LoVo (cell line): ENCODE measurements at regions not wholly inside any gene's neighbourhood (a gene's known extent, or its start where the extent isn't known, plus 50 kb on each side); places are given as distances from the start of the nearest gene placed in this dataset.

ENCODE experiments used
- DNase-seq: peaks from one replicate; pipeline ENCODE4 v3.0.0-alpha.2; 2016; ENCODE audit warnings: low spot score

DNA sequence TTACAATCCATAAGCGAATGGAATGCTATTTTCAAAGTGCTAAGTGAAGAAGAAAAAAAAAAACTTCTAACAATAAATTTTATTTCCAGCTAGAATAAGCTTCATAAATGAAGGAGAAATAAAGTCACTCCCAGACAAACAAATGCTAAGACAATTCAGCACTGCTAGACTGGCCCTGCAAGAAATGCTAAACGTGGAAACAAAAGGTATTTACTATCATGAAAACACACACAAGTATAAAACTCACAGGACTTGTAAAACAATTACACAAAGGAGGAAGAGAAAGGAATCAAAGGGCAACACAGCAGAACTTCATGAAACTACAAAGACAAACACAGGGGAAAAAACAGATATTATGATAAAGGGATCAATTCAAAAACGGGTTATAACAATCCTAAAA is 85.8 kb upstream of the NELL2 start:
- DNase-seq = no peak

DNA sequence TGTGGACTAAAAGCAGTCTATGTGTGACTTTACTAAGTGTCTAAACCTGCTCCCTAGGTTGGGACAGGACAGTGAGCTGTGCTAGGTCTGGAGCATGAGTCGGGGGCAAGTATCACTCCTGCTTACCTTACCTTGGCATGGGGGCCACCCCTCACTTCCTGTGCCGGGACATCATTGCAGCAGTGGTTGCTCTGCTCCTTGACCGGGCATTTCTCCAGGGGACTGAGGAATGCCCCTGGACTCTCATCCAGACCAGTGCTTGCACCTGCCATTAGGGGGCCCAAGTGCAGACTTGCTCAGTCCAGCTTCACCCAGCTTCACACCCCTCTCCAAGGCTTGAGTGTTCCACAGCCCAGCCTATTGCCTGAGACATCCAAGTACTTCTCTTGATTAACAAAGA is 84.7 kb upstream of the NELL2 start:
- no peak for DNase-seq

GRCh38 chr12:44960423-44960822 is 84.3 kb upstream of the NELL2 start:
- DNase-seq = no peak

GRCh38 chr12:44947163-44947562 is 71.0 kb upstream of the NELL2 start:
- DNase-seq = no peak

- no peak for DNase-seq
Observed at GRCh38 chr12:44942714-44943113, 66.6 kb upstream of the NELL2 start.

DNA sequence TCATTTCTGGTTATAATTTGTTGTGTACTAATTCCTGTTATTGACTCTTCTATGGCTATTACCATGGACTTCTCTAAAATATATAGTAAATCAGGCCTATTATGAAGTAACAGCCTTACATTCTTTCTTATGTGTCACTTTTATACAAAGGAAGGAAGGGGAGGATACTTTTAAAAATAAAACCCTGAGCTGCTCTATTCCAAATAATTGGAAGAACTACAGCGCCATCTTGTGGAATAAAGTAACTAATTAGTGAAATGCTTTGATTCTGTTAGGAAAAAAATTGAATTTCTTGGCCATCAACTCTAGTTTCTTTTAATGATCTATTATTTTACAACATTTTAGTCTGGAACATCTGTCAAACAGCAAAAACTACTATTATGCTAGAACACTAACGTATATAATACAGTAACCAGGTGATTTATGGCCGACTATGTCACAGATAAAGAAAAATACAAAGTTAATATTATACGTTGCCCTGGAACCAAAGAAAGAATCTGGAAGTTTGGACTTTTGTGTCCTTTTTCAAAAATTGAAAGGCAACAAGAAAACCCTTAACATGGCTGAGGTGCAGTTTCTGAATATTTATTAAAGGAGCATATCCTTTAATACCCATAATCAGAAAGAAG is 55.0 kb upstream of the NELL2 start:
- peak; percentile 83 for DNase-seq

DNA sequence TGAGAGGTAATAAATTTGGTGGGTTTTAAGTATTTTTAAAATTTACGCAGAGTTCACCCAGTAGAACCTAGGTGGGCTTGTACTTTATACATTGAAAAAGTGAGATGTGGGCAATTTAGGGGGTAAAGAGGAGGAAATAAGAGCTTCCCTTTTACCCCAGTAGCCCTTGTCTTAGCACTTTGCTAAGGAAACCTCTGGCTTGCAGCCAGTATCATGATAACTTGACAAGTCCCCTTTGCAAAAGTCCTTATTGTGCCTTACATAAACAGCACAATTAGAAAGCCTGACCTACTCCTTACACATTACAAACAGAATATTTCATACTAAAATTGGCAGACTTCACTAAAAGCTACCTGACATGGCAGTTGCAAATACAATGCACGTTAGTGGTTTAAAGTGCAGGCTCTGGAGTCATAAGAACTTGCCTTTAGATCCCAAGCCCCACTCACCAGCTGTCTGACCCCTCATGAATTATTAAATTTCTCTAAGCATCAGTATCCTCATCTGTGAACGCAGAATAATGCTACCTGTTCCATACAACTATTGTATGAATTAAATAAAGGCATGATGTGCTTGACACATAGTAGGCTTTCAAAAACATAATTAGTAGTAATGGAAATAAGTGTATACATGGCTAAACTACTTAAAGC is 53.2 kb upstream of the NELL2 start:
- no peak for DNase-seq
